AG10803 (cell line): ENCODE measurements at regions not wholly inside any gene's neighbourhood (a gene's known extent, or its start where the extent isn't known, plus 50 kb on each side); places are given as distances from the start of the nearest gene placed in this dataset.

Source experiments
- DNase-seq: peaks from one replicate; pipeline ENCODE4 v3.0.0; 2010; ENCODE audit warnings: low read depth
- H3K4me3 ChIP-seq: 2 replicates; pipeline ENCODE4 v1.5.1; 2011; ENCODE audit warnings: mild to moderate bottlenecking, low read length, control low read depth
- CTCF ChIP-seq: conservative IDR thresholded peaks from 2 replicates; pipeline ENCODE4 v1.5.1; 2011; ENCODE audit warnings: mild to moderate bottlenecking, low read length, control low read depth, inconsistent platforms

GRCh38 chr16:63841271-63841670 is 1280.6 kb downstream of the CDH11 start:
- no peak overlapping the region for H3K4me3 ChIP-seq
- TF ChIP-seq CTCF, result no peak
- DNase-seq, result no peak

GRCh38 chr16:63830061-63830460 is 1291.8 kb downstream of the CDH11 start:
- TF ChIP-seq CTCF, result no peak
- no peak for DNase-seq
- H3K4me3 ChIP-seq, result no peak overlapping the region

- H3K4me3 ChIP-seq, result no peak overlapping the region
- TF ChIP-seq CTCF, result no peak
- no peak for DNase-seq
Measured at GRCh38 chr16:63822818-63823217, 1299.0 kb downstream of the CDH11 start.

- H3K4me3 ChIP-seq, result no peak overlapping the region
- no peak for TF ChIP-seq CTCF
- DNase-seq, result no peak
Measured at GRCh38 chr16:63816276-63816675, 1305.6 kb downstream of the CDH11 start.

GRCh38 chr16:63813862-63814261 is 1308.0 kb downstream of the CDH11 start:
- DNase-seq, result no peak
- TF ChIP-seq CTCF, result no peak
- H3K4me3 ChIP-seq, result no peak overlapping the region

GRCh38 chr16:63808730-63809129 is 1313.1 kb downstream of the CDH11 start:
- H3K4me3 ChIP-seq, result no peak overlapping the region
- no peak for DNase-seq
- no peak for TF ChIP-seq CTCF

GRCh38 chr16:63806794-63807506 is 1314.9 kb downstream of the CDH11 start:
- H3K4me3 ChIP-seq, result no peak overlapping the region
- no peak for DNase-seq
- TF ChIP-seq CTCF, result no peak
